Activated CD4-positive, alpha-beta T cell treated with anti-CD3 and anti-CD28 coated beads, Interleukin-2, amount 10 ng/mL, durations not matched to agents 7 days and 5 days (primary cell): ENCODE measurements at regions not wholly inside any gene's neighbourhood (a gene's known extent, or its start where the extent isn't known, plus 50 kb on each side); places are given as distances from the start of the nearest gene placed in this dataset.
A peak's percentile ranks its signal among the peaks of the same experiment; 100 is the strongest.
"Not testable (repeated sequence)": the region's sequence is repeated elsewhere in the genome, so short reads cannot be mapped to it uniquely, and the experiment has no call there.

Source experiments
- CTCF ChIA-PET: fragments of 350-600 bp; sonication (Branson Sonifier 250); formaldehyde crosslinking; loops from one replicate; lab custom pipeline; 2021; ENCODE audit warnings: antibody characterized with exemption; lab: Charles Lee
- POLR2A ChIA-PET: fragments of 350-600 bp; sonication (Branson Sonifier 250); formaldehyde crosslinking; loops from one replicate; lab custom pipeline; 2021; ENCODE audit warnings: antibody characterized with exemption; lab: Charles Lee
- DNase-seq: peaks from one replicate; pipeline ENCODE4 v3.0.0-alpha.2; 2020
- H3K27ac Mint-ChIP-seq: one replicate; pipeline ENCODE4 v1.8.0; 2021; ENCODE audit warnings: mild to moderate bottlenecking, moderate library complexity, mixed read lengths
- H3K27me3 Mint-ChIP-seq: one replicate; pipeline ENCODE4 v1.8.0; 2021; ENCODE audit warnings: mixed read lengths
- H3K36me3 Mint-ChIP-seq: one replicate; pipeline ENCODE4 v1.8.0; 2021; ENCODE audit warnings: low read depth, mixed read lengths
- H3K4me1 Mint-ChIP-seq: one replicate; pipeline ENCODE4 v1.8.0; 2021; ENCODE audit warnings: mixed read lengths
- H3K4me3 Mint-ChIP-seq: one replicate; pipeline ENCODE4 v1.8.0; 2021; ENCODE audit warnings: mild to moderate bottlenecking, moderate library complexity, mixed read lengths
- H3K9me3 Mint-ChIP-seq: one replicate; pipeline ENCODE4 v1.8.0; 2021; ENCODE audit warnings: mixed read lengths

DNA sequence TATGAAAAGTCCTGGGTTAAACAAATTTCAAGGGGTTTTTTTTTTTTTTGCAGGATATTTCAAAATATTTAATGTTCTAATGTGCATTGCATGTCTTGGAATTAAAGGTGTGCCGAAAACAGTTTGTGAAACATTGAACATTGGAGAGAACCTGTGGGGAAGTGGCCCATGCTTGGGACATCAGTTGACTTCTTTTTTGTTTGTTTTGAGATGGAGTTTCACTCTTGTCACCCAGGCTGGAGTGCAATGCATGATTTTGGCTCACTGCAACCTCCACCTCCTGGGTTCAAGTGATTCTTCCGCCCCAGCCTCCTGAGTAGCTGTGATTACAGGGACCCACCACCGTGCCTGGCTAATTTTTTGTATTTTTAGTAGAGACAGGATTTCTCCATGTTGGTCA lies 71.0 kb upstream of the RAPH1 start:
- Mint-ChIP-seq H3K27ac (no peak overlapping the region), H3K36me3 (no peaks in the 10 kb centered on the region), H3K4me1 (no peaks in the 10 kb centered on the region), H3K27me3 (peaks cover 9% of the 10 kb centered on the region), H3K4me3 (no peak overlapping the region), H3K9me3 (no peaks in the 10 kb centered on the region)
- ChIA-PET CTCF (interaction anchor here (0.6 to 1.5 kb wide), 2 partner anchors 180 to 303 kb away, joined by 3 read pairs; no protein-coding TSS in a partner anchor), POLR2A (no interaction called here)
- DNase-seq, result no peak

DNA sequence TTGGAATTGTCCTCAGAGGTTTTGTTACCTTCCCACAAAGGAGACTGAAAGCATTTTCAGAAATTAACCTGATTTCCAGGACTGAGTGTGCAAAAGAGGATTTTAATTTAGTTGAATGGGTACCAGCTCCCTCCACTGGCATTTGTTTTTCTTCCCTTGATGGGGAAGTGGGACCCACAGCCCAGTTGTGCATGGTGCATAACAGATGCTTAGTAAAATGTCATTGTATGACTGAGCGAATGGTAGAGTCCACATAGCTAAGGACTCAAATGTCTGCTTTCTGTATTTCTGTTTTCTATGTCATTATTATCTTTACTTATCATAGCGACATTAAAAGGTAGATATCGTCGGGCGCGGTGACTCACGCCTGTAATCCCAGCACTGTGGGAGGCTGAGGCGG lies 75.5 kb upstream of the RAPH1 start:
- ChIA-PET CTCF (interaction anchor here (0.8 to 2.6 kb wide), 3 partner anchors 12 to 45 kb away, joined by 3 to 8 read pairs (median 5); no protein-coding TSS in a partner anchor), POLR2A (no interaction called here)
- H3K4me3 Mint-ChIP-seq, result no peak overlapping the region
- no peaks in the 10 kb centered on the region for H3K4me1 Mint-ChIP-seq
- H3K27ac Mint-ChIP-seq, result no peak overlapping the region
- no peak for DNase-seq
- no peaks in the 10 kb centered on the region for H3K9me3 Mint-ChIP-seq
- no peaks in the 10 kb centered on the region for H3K36me3 Mint-ChIP-seq
- H3K27me3 Mint-ChIP-seq, result peaks cover 2% of the 10 kb centered on the region

DNA sequence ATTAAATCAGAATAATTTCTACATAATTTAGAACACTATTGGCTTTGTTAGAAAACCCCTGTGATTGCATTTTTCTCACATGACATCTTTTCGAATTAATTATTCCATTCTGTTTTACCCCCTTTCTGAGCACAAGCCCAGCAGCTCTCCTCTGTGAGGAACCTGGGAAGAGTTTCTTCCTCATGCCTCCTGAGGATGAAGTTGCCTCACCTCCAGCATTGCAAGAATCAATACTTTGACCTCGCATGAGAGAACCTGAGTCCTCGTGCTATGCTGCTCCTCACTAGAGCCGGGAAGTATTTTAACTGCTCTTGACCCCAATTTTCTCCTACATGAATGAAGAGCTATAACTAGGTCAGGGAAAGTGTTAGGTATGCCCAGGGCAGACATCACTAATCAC lies 77.1 kb upstream of the RAPH1 start:
- CTCF ChIA-PET, result interaction anchor here (0.8 to 3.0 kb wide), 4 partner anchors 11 to 27 kb away, joined by 3 to 10 read pairs (median 3); no protein-coding TSS in a partner anchor
- POLR2A ChIA-PET, result interaction anchor here (0.6 to 0.7 kb wide), 2 partner anchors 42 to 533 kb away, joined by 7 to 8 read pairs; no protein-coding TSS in a partner anchor
- H3K4me1 Mint-ChIP-seq, result no peaks in the 10 kb centered on the region
- H3K27me3 Mint-ChIP-seq, result no peaks in the 10 kb centered on the region
- H3K4me3 Mint-ChIP-seq, result no peak overlapping the region
- no peaks in the 10 kb centered on the region for H3K9me3 Mint-ChIP-seq
- DNase-seq, result no peak
- H3K27ac Mint-ChIP-seq, result no peak overlapping the region
- no peaks in the 10 kb centered on the region for H3K36me3 Mint-ChIP-seq

DNA sequence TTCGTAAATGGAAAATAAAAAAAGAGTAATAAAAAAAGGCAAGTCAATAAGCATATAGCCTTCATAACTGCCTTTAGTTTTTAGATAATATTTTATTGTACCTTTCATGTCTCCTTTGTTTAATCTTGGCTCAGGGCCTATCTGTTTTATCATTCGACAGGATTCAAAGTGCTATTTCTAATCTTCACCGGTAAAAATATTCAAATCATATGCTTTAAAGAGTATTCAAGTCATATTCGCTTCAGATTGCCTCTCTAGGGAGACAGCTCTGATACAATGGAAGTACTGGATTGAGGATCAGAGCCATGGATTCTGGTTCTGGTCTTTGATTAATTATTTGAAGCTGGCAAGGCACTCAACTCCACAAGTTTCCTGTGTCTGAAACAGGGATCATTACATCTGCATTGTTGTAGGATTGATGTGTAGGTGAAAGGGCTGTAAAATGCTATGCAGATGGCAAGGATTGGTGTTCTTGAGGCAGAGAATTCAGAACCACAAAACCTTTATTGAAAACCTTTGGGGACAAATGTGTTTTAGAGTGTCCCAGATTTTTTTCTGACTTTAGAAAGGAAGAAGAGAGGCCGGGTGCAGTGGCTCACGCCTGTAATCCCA lies 84.3 kb upstream of the RAPH1 start:
- Mint-ChIP-seq H3K27ac (peak overlapping the region; percentile 65), H3K4me3 (no peak overlapping the region), H3K36me3 (peaks cover 2% of the 10 kb centered on the region), H3K4me1 (peaks cover 8% of the 10 kb centered on the region), H3K9me3 (peaks cover 19% of the 10 kb centered on the region), H3K27me3 (no peaks in the 10 kb centered on the region)
- no peak for DNase-seq
- ChIA-PET POLR2A (no interaction called here), CTCF (no interaction called here)

DNA sequence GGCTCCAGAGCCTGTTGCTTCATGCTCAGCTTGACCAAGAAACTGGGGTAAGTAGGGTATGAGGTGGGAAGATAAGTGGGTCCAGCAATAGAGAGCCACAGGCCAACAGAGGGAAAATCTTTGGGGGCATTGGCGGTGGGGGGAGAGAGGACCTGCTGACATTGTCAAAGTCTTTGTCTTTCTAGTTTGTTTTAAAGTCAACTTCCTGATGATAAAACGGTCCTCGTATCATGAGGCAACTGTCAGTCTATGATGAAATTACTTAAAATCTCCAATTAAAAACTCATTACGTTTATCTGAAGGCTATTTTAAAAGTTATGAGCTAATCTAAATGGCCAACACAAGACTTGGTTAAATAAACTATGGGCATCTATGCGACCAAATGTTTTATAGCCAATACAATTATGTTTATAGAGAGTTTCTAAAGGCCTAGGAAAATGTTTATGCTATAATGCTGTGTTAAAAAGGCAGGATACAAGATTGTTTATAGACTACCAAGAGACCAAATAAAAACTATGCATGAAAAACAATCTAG lies 84.4 kb upstream of the CD28 start:
- POLR2A ChIA-PET, result no interaction called here
- H3K9me3 Mint-ChIP-seq, result peaks cover 19% of the 10 kb centered on the region
- H3K27me3 Mint-ChIP-seq, result peaks cover 2% of the 10 kb centered on the region
- H3K4me1 Mint-ChIP-seq, result peaks cover 8% of the 10 kb centered on the region
- H3K36me3 Mint-ChIP-seq, result peaks cover 2% of the 10 kb centered on the region
- H3K4me3 Mint-ChIP-seq, result no peak overlapping the region
- CTCF ChIA-PET, result interaction anchor here (1.4 kb wide), 1 partner anchor 16 kb away, joined by 4 read pairs; no protein-coding TSS in a partner anchor
- DNase-seq, result no peak
- no peak overlapping the region for H3K27ac Mint-ChIP-seq

DNA sequence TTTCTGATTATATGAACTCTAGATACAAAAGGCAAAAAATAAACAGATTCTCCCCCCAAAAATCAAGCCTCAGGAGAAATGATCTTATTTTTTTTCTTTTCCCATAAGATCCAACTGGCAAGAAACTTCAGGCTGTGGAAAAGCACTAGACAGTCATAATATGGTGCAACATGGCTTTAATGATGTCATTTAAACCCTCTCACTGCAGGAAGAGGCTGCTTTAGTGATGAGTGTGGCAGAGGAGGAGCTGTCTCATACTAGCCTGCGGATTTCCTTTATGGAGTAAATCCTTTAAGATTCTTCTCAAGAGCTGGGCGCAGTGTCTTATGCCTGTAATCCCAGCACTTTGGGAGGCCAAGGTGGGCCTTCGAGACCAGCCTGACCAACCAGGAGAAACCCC lies 83.3 kb upstream of the CD28 start:
- POLR2A ChIA-PET, result no interaction called here
- CTCF ChIA-PET, result interaction anchor here (1.2 to 2.4 kb wide), 2 partner anchors 13 to 39 kb away, joined by 5 to 8 read pairs; no protein-coding TSS in a partner anchor
- H3K9me3 Mint-ChIP-seq, result peaks cover 19% of the 10 kb centered on the region
- H3K4me1 Mint-ChIP-seq, result peaks cover 8% of the 10 kb centered on the region
- DNase-seq, result no peak
- peaks cover 2% of the 10 kb centered on the region for H3K36me3 Mint-ChIP-seq
- H3K27ac Mint-ChIP-seq, result no peak overlapping the region
- peaks cover 2% of the 10 kb centered on the region for H3K27me3 Mint-ChIP-seq
- H3K4me3 Mint-ChIP-seq, result no peak overlapping the region

DNA sequence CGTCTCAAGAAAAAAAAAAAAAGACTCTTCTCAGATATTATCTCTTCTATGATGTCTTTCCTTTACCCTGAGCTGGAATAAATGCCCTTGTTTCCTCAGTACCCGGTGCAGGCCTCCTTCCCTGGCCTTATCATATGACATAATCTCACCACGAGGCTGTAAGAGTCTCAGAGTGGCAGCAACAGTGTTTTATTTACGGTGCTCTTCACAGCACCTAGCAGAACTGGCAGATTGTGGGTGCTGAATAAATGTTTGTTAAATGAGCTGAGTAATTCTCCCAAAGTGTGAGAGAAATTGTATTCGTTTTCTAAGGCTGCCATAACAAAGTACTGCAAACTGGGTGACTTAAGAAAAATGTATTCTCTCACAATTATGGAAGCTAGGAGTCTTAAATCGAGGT lies 82.8 kb upstream of the CD28 start:
- H3K9me3 Mint-ChIP-seq, result peaks cover 19% of the 10 kb centered on the region
- no peak overlapping the region for H3K27ac Mint-ChIP-seq
- no peak for DNase-seq
- H3K4me1 Mint-ChIP-seq, result peaks cover 8% of the 10 kb centered on the region
- peaks cover 2% of the 10 kb centered on the region for H3K27me3 Mint-ChIP-seq
- ChIA-PET CTCF (interaction anchor here (0.6 to 2.4 kb wide), 7 partner anchors 10 to 255 kb away, joined by 3 to 8 read pairs (median 3); no protein-coding TSS in a partner anchor), POLR2A (no interaction called here)
- no peak overlapping the region for H3K4me3 Mint-ChIP-seq
- H3K36me3 Mint-ChIP-seq, result peaks cover 2% of the 10 kb centered on the region

DNA sequence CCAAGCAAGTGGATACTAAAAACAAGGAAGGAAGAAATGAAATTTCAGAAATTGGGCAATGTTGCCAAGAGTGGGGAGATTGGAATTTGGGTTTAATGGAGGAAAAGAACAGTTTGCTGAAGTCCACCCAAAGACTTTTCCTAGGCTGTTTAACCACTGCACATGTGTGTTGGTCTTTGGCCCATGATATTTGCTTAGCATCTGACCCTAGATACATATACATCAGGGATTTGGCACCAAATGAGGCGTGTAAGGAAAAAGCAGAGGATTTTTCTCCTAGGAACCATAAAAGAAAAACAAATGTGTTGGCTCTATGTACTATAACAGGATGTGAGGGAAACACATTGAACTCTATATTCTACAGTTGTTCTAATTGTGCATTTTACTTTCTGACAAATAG lies 80.7 kb upstream of the CD28 start:
- DNase-seq, result no peak
- Mint-ChIP-seq H3K4me1 (peaks cover 8% of the 10 kb centered on the region), H3K27me3 (peaks cover 2% of the 10 kb centered on the region), H3K36me3 (peaks cover 2% of the 10 kb centered on the region), H3K9me3 (peaks cover 16% of the 10 kb centered on the region), H3K27ac (no peak overlapping the region), H3K4me3 (no peak overlapping the region)
- ChIA-PET CTCF (no interaction called here), POLR2A (no interaction called here)

DNA sequence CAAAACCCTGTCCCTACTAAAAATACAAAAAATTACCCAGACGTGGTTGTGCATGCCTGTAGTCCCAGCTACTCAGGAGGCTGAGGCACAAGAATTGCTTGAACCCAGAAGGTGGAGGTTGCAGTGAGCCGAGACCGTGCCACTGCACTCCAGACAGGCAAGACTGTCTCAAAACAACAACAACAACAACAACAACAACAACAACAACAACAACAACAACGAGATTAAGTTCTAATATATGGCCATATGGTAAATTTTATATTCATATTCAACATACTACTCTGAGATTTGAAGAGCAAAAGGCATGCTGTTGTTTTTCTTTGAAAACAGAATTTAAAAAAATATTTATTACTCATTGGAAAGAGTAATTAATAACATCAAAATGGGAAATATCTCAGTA lies 80.2 kb upstream of the CD28 start:
- H3K4me1 Mint-ChIP-seq, H3K36me3 Mint-ChIP-seq, H3K27me3 Mint-ChIP-seq, DNase-seq, H3K4me3 Mint-ChIP-seq, H3K27ac Mint-ChIP-seq, POLR2A ChIA-PET: not testable (repeated sequence)
- peaks cover 16% of the 10 kb centered on the region for H3K9me3 Mint-ChIP-seq
- CTCF ChIA-PET, result interaction anchor here (0.6 kb wide), 1 partner anchor 11 kb away, joined by 3 read pairs; no protein-coding TSS in a partner anchor

DNA sequence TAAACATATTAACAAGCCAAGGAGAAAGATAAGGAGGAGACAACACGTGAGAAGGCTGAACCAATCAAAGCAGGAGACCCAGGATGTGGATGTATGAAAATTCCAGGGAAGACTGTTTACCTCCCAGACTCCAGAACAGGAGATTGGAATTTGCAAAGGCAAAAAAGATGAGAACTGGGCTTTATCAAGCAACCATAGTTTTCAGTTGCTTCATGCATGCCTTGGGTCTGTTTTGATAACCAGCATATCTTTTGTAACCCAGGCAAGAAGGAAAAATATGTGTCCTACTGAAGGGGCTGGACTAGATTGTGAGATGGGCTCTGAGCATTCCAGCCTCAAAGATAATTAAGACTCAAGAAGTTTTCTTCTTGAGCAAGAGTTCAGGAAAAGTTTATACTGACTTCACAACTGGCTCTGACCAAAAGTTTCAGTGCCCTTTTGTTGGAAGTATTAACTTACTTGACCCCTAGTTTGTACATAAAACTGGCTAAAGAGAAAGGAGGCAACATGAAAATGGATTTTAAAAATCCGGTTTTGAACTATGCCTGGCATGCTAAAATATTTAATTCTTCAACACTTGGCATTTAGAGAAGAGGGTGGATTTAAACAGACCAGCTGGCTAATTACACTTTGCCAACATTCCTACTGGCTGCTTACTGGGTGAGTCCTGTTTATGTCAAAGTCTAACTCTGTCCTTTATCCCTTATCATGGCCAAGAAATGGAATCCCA lies 79.3 kb upstream of the CD28 start:
- POLR2A ChIA-PET, result no interaction called here
- Mint-ChIP-seq H3K27ac (no peak overlapping the region), H3K27me3 (peaks cover 2% of the 10 kb centered on the region)

DNA sequence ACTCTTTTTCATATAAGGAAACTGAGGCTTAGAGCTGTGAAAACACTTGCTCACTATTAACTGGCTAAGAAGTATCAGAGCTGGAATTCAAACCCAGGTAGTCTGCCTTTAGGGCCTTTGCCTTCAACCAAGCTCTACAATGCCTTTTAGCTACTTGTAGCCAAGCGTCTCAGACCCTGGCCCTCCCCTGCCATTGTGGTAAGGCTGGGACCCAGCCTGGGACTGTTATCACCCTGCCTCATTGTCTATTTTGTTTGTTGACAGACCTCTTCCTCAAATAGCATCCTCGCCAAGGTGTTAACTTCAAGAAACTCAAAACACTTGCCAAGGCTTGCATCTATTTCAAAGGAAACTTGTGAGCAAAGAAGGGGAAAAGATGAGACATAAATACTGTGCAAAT lies 76.7 kb upstream of the CD28 start:
- no peak for DNase-seq
- CTCF ChIA-PET, result interaction anchor here (0.6 to 1.7 kb wide), 4 partner anchors 12 to 242 kb away, joined by 3 to 5 read pairs (median 4); no protein-coding TSS in a partner anchor
- Mint-ChIP-seq H3K9me3 (no peaks in the 10 kb centered on the region), H3K36me3 (no peaks in the 10 kb centered on the region), H3K4me1 (no peaks in the 10 kb centered on the region), H3K27ac (no peak overlapping the region), H3K4me3 (no peak overlapping the region), H3K27me3 (peaks cover 2% of the 10 kb centered on the region)
- POLR2A ChIA-PET, result no interaction called here

More for the DNA sequence above, 79.3 kb upstream of the CD28 start:
- peaks cover 10% of the 10 kb centered on the region for H3K9me3 Mint-ChIP-seq
- no peak overlapping the region for H3K4me3 Mint-ChIP-seq
- no peak for DNase-seq
- CTCF ChIA-PET, result no interaction called here
- peaks cover 8% of the 10 kb centered on the region for H3K4me1 Mint-ChIP-seq
- peaks cover 2% of the 10 kb centered on the region for H3K36me3 Mint-ChIP-seq

DNA sequence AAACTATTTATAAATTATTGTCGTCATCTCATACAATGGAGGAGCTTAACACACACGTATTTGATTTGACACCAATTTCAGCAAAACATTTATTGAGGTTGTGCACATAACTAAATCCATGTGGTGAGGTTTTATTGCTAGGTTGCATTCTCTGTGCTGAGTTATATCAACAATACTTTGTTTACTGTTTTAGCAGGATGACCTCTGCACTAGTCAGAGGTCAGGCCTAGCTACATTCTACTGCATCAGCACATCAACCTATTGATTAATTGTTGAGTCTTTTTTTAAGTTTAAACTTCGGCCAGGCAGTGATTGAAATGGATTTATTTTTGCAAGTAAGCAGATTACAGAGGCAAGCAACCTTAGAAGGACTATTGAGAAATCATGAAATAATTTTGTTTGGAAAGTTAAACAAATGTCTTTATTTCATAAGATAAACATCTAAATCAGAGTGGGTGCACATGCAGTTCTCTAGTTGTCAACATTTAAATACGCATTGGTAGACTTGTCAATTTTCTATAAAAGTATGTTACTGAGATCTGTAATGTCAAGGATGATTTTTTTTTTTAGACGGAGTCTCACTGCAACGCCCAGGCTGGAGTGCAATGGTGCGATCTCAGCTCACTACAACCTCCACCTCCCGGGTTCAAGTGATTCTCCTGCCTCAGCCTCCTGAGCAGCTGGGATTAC lies 75.2 kb upstream of the CD28 start:
- ChIA-PET POLR2A (no interaction called here), CTCF (no interaction called here)
- H3K27ac Mint-ChIP-seq, result no peak overlapping the region
- no peaks in the 10 kb centered on the region for H3K9me3 Mint-ChIP-seq
- no peak for DNase-seq
- H3K4me1 Mint-ChIP-seq, result no peaks in the 10 kb centered on the region
- peaks cover 2% of the 10 kb centered on the region for H3K27me3 Mint-ChIP-seq
- H3K36me3 Mint-ChIP-seq, result no peaks in the 10 kb centered on the region
- no peak overlapping the region for H3K4me3 Mint-ChIP-seq
